Breast epithelium (tissue), 3 donors: ENCODE measurements at regions not wholly inside any gene's neighbourhood (a gene's known extent, or its start where the extent isn't known, plus 50 kb on each side); places are given as distances from the start of the nearest gene placed in this dataset.

ENCODE experiments used
- CTCF ChIP-seq, 3 donors: fragments of 450-650 bp; IDR thresholded peaks; one replicate each; pipeline ENCODE4 v1.5.1; 2016 to 2017; ENCODE audit warnings: antibody characterized with exemption in 3 of 3, mild to moderate bottlenecking in 3 of 3, moderate library complexity in 3 of 3
- POLR2A ChIP-seq: fragments of 450-650 bp; IDR thresholded peaks from one replicate; pipeline ENCODE4 v1.6.1; 2016; ENCODE audit warnings: antibody characterized with exemption, mild to moderate bottlenecking, moderate library complexity
- POLR2AphosphoS5 ChIP-seq, 3 donors: sonication (generic); formaldehyde crosslinking; IDR thresholded peaks; one replicate each; pipeline ENCODE4 v1.6.1; 2017; ENCODE audit warnings: antibody characterized with exemption in 3 of 3

- no peak for TF ChIP-seq CTCF (IDR thresholded peaks at IDR 0.05)
- TF ChIP-seq POLR2A, result no peak
- TF ChIP-seq POLR2AphosphoS5 (IDR thresholded peaks at IDR 0.05), result no peak
These were observed 237.2 kb upstream of the ZNF32 start for GRCh38 chr10:43885842-43886241.
